ENCODE measurements at regions not wholly inside any gene's neighbourhood (a gene's known extent, or its start where the extent isn't known, plus 50 kb on each side); places are given as distances from the start of the nearest gene placed in this dataset.

- TF ChIP-seq POLR2A (IDR thresholded peaks at IDR 0.05) (no peak), EP300 (IDR thresholded peaks at IDR 0.05; ENCODE audit: low read depth) (no peak), POLR2AphosphoS5 (IDR thresholded peaks at IDR 0.05) (no peak)
- TF ChIP-seq, protein P1, sequence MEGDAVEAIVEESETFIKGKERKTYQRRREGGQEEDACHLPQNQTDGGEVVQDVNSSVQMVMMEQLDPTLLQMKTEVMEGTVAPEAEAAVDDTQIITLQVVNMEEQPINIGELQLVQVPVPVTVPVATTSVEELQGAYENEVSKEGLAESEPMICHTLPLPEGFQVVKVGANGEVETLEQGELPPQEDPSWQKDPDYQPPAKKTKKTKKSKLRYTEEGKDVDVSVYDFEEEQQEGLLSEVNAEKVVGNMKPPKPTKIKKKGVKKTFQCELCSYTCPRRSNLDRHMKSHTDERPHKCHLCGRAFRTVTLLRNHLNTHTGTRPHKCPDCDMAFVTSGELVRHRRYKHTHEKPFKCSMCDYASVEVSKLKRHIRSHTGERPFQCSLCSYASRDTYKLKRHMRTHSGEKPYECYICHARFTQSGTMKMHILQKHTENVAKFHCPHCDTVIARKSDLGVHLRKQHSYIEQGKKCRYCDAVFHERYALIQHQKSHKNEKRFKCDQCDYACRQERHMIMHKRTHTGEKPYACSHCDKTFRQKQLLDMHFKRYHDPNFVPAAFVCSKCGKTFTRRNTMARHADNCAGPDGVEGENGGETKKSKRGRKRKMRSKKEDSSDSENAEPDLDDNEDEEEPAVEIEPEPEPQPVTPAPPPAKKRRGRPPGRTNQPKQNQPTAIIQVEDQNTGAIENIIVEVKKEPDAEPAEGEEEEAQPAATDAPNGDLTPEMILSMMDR (IDR thresholded peaks at IDR 0.05): no peak
These were observed 89.7 kb upstream of the FHIT start for GRCh38 chr3:61340931-61341461.

All from transverse colon (tissue), 4 donors.